ENCODE measurements at regions not wholly inside any gene's neighbourhood (a gene's known extent, or its start where the extent isn't known, plus 50 kb on each side); places are given as distances from the start of the nearest gene placed in this dataset.

- no peak overlapping the region for H3K4me3 ChIP-seq (replicated peaks; ENCODE audit: insufficient read depth, low read length)
- H3K27me3 ChIP-seq (ENCODE audit: insufficient read depth, poor library complexity, severe bottlenecking): no peaks in the 10 kb centered on the region
- no peak for DNase-seq (ENCODE audit: low read depth in 1 of 2, low spot score in 1 of 2)
- H3K27ac ChIP-seq (replicated peaks): no peak overlapping the region
- TF ChIP-seq CTCF (IDR thresholded peaks at IDR 0.05; ENCODE audit: insufficient read depth, low read length) (no peak), POLR2AphosphoS5 (IDR thresholded peaks at IDR 0.05; ENCODE audit: low read depth) (no peak), REST (IDR thresholded peaks at IDR 0.05; ENCODE audit: insufficient replicate concordance, low read depth) (no peak), SPI1 (IDR thresholded peaks at IDR 0.05; ENCODE audit: borderline replicate concordance, low read depth) (no peak), GABPA (IDR thresholded peaks at IDR 0.05; ENCODE audit: low read depth) (no peak)
These were observed 161.3 kb downstream of the SPP2 start for GRCh38 chr2:234211797-234212196.

GRCh38 chr2:234206738-234207137 lies 156.2 kb downstream of the SPP2 start:
- TF ChIP-seq POLR2AphosphoS5 (IDR thresholded peaks at IDR 0.05; ENCODE audit: low read depth): no peak
- TF ChIP-seq CTCF (IDR thresholded peaks at IDR 0.05; ENCODE audit: insufficient read depth, low read length): no peak
- no peak for TF ChIP-seq SPI1 (IDR thresholded peaks at IDR 0.05; ENCODE audit: borderline replicate concordance, low read depth)
- TF ChIP-seq REST (IDR thresholded peaks at IDR 0.05; ENCODE audit: insufficient replicate concordance, low read depth): no peak
- no peak for TF ChIP-seq GABPA (IDR thresholded peaks at IDR 0.05; ENCODE audit: low read depth)

GRCh38 chr2:234204480-234204879 lies 154.0 kb downstream of the SPP2 start:
- Histone ChIP-seq H3K27me3 (ENCODE audit: insufficient read depth, poor library complexity, severe bottlenecking) (no peaks in the 10 kb centered on the region), H3K27ac (replicated peaks) (no peak overlapping the region), H3K4me3 (replicated peaks; ENCODE audit: insufficient read depth, low read length) (no peak overlapping the region)
- TF ChIP-seq SPI1 (IDR thresholded peaks at IDR 0.05; ENCODE audit: borderline replicate concordance, low read depth): no peak
- TF ChIP-seq REST (IDR thresholded peaks at IDR 0.05; ENCODE audit: insufficient replicate concordance, low read depth): no peak
- no peak for TF ChIP-seq CTCF (IDR thresholded peaks at IDR 0.05; ENCODE audit: insufficient read depth, low read length)
- TF ChIP-seq POLR2AphosphoS5 (IDR thresholded peaks at IDR 0.05; ENCODE audit: low read depth): no peak
- no peak for TF ChIP-seq GABPA (IDR thresholded peaks at IDR 0.05; ENCODE audit: low read depth)
- no peak for DNase-seq (ENCODE audit: low read depth in 1 of 2, low spot score in 1 of 2)

More at GRCh38 chr2:234206738-234207137, 156.2 kb downstream of the SPP2 start:
- H3K27me3 ChIP-seq (ENCODE audit: insufficient read depth, poor library complexity, severe bottlenecking): no peaks in the 10 kb centered on the region
- no peak overlapping the region for H3K27ac ChIP-seq (replicated peaks)
- no peak for DNase-seq (ENCODE audit: low read depth in 1 of 2, low spot score in 1 of 2)
- no peak overlapping the region for H3K4me3 ChIP-seq (replicated peaks; ENCODE audit: insufficient read depth, low read length)
